Activated CD8-positive, alpha-beta memory T cell treated with anti-CD3 and anti-CD28 coated beads, Interleukin-2, amount 10 ng/mL, durations not matched to agents 7 days and 5 days (primary cell): ENCODE measurements at regions not wholly inside any gene's neighbourhood (a gene's known extent, or its start where the extent isn't known, plus 50 kb on each side); places are given as distances from the start of the nearest gene placed in this dataset.

ENCODE experiments used
- ATAC-seq: fragments of 150-1000 bp; cut with Tn5 transposase; one replicate; pipeline ENCODE4 v1.10.0; 2021; ENCODE audit warnings: moderate library complexity
- CTCF ChIA-PET: fragments of 350-600 bp; sonication (Branson Sonifier 250); formaldehyde crosslinking; loops from one replicate; lab custom pipeline; 2021; ENCODE audit warnings: antibody characterized with exemption; lab: Charles Lee
- DNase-seq: peaks from one replicate; pipeline ENCODE4 v3.0.0-alpha.2; 2020
- H3K27ac Mint-ChIP-seq: one replicate; pipeline ENCODE4 v1.8.0; 2021; ENCODE audit warnings: mild to moderate bottlenecking, mixed read lengths
- H3K27me3 Mint-ChIP-seq: one replicate; pipeline ENCODE4 v1.8.0; 2021; ENCODE audit warnings: mixed read lengths
- H3K36me3 Mint-ChIP-seq: one replicate; pipeline ENCODE4 v1.8.0; 2021; ENCODE audit warnings: mild to moderate bottlenecking, mixed read lengths
- H3K4me1 Mint-ChIP-seq: one replicate; pipeline ENCODE4 v1.8.0; 2021; ENCODE audit warnings: mixed read lengths
- H3K4me3 Mint-ChIP-seq: one replicate; pipeline ENCODE4 v1.8.0; 2021; ENCODE audit warnings: mild to moderate bottlenecking, moderate library complexity, mixed read lengths
- H3K9me3 Mint-ChIP-seq: one replicate; pipeline ENCODE4 v1.8.0; 2022; ENCODE audit warnings: low read depth, mixed read lengths

- Mint-ChIP-seq H3K9me3 (no peaks in the 10 kb centered on the region), H3K4me1 (no peaks in the 10 kb centered on the region), H3K27ac (no peak overlapping the region), H3K4me3 (no peak overlapping the region), H3K27me3 (peaks cover 20% of the 10 kb centered on the region), H3K36me3 (no peaks in the 10 kb centered on the region)
- CTCF ChIA-PET: no interaction called here
- ATAC-seq (no peak), DNase-seq (no peak)
These were observed 187.2 kb downstream of the KCNRG start for GRCh38 chr13:50202485-50202884.

- DNase-seq (no peak), ATAC-seq (no peak)
- H3K9me3 Mint-ChIP-seq: no peaks in the 10 kb centered on the region
- CTCF ChIA-PET: no interaction called here
- peaks cover 23% of the 10 kb centered on the region for H3K27me3 Mint-ChIP-seq
- no peak overlapping the region for H3K27ac Mint-ChIP-seq
- no peaks in the 10 kb centered on the region for H3K36me3 Mint-ChIP-seq
- no peaks in the 10 kb centered on the region for H3K4me1 Mint-ChIP-seq
- H3K4me3 Mint-ChIP-seq: no peak overlapping the region
These were observed 188.2 kb downstream of the KCNRG start for GRCh38 chr13:50203256-50203941.

- Mint-ChIP-seq H3K27ac (no peak overlapping the region), H3K9me3 (no peaks in the 10 kb centered on the region), H3K4me1 (peaks cover 3% of the 10 kb centered on the region), H3K4me3 (no peak overlapping the region), H3K27me3 (peaks cover 23% of the 10 kb centered on the region), H3K36me3 (peaks cover 2% of the 10 kb centered on the region)
- CTCF ChIA-PET: interaction anchor here (0.9 kb wide), 1 partner anchor 16 kb away, joined by 3 read pairs; no protein-coding TSS in a partner anchor
- no peak for DNase-seq
- ATAC-seq: no peak
These were observed 190.3 kb downstream of the KCNRG start for GRCh38 chr13:50205581-50205980.

- DNase-seq: no peak
These were observed 193.6 kb downstream of the KCNRG start for GRCh38 chr13:50208826-50209335.

GRCh38 chr13:50209631-50210030 is 194.4 kb downstream of the KCNRG start:
- Mint-ChIP-seq H3K27me3 (peaks cover 17% of the 10 kb centered on the region), H3K4me1 (peaks cover 3% of the 10 kb centered on the region), H3K4me3 (no peak overlapping the region), H3K27ac (no peak overlapping the region), H3K36me3 (peaks cover 18% of the 10 kb centered on the region), H3K9me3 (peaks cover 14% of the 10 kb centered on the region)
- ATAC-seq: no peak
- no peak for DNase-seq
- CTCF ChIA-PET: no interaction called here

More at GRCh38 chr13:50208826-50209335, 193.6 kb downstream of the KCNRG start:
- Mint-ChIP-seq H3K27ac (no peak overlapping the region), H3K4me3 (no peak overlapping the region), H3K36me3 (peaks cover 13% of the 10 kb centered on the region), H3K4me1 (peaks cover 3% of the 10 kb centered on the region), H3K9me3 (peaks cover 9% of the 10 kb centered on the region), H3K27me3 (peaks cover 21% of the 10 kb centered on the region)
- CTCF ChIA-PET: interaction anchor here (0.7 kb wide), 1 partner anchor 497 kb away, joined by 3 read pairs; no protein-coding TSS in a partner anchor
- no peak for ATAC-seq

GRCh38 chr13:50213526-50213925 is 198.3 kb downstream of the KCNRG start:
- peaks cover 16% of the 10 kb centered on the region for H3K9me3 Mint-ChIP-seq
- ATAC-seq (no peak), DNase-seq (no peak)
- peaks cover 26% of the 10 kb centered on the region for H3K27me3 Mint-ChIP-seq
- H3K36me3 Mint-ChIP-seq: peaks cover 34% of the 10 kb centered on the region
- CTCF ChIA-PET: no interaction called here
- peaks cover 3% of the 10 kb centered on the region for H3K4me1 Mint-ChIP-seq
- no peak overlapping the region for H3K27ac Mint-ChIP-seq
- H3K4me3 Mint-ChIP-seq: no peak overlapping the region

- Mint-ChIP-seq H3K27me3 (peaks cover 33% of the 10 kb centered on the region), H3K36me3 (peaks cover 37% of the 10 kb centered on the region), H3K4me3 (no peak overlapping the region), H3K27ac (no peak overlapping the region), H3K4me1 (no peaks in the 10 kb centered on the region), H3K9me3 (peaks cover 16% of the 10 kb centered on the region)
- no peak for DNase-seq
- CTCF ChIA-PET: no interaction called here
- ATAC-seq: no peak
These were observed 199.3 kb downstream of the KCNRG start for GRCh38 chr13:50214514-50214913.

- ATAC-seq: no peak
- no peak for DNase-seq
- H3K36me3 Mint-ChIP-seq: peaks cover 39% of the 10 kb centered on the region
- H3K4me3 Mint-ChIP-seq: no peak overlapping the region
- peaks cover 42% of the 10 kb centered on the region for H3K27me3 Mint-ChIP-seq
- H3K4me1 Mint-ChIP-seq: no peaks in the 10 kb centered on the region
- CTCF ChIA-PET: no interaction called here
- H3K27ac Mint-ChIP-seq: no peak overlapping the region
- H3K9me3 Mint-ChIP-seq: peaks cover 16% of the 10 kb centered on the region
These were observed 200.2 kb downstream of the KCNRG start for GRCh38 chr13:50215399-50215798.

GRCh38 chr13:50219743-50220142 is 204.5 kb downstream of the KCNRG start:
- Mint-ChIP-seq H3K27me3 (peaks cover 75% of the 10 kb centered on the region), H3K27ac (no peak overlapping the region), H3K9me3 (peaks cover 2% of the 10 kb centered on the region), H3K4me3 (no peak overlapping the region), H3K4me1 (peaks cover 29% of the 10 kb centered on the region), H3K36me3 (peaks cover 22% of the 10 kb centered on the region)
- CTCF ChIA-PET: no interaction called here
- no peak for DNase-seq
- ATAC-seq: no peak

- Mint-ChIP-seq H3K36me3 (peaks cover 19% of the 10 kb centered on the region), H3K27me3 (peaks cover 82% of the 10 kb centered on the region), H3K4me1 (peaks cover 41% of the 10 kb centered on the region), H3K4me3 (no peak overlapping the region), H3K27ac (no peak overlapping the region), H3K9me3 (peaks cover 2% of the 10 kb centered on the region)
- DNase-seq (no peak), ATAC-seq (no peak)
- CTCF ChIA-PET: no interaction called here
These were observed 205.7 kb downstream of the KCNRG start for GRCh38 chr13:50220938-50221337.

GRCh38 chr13:50222569-50223332 is 207.5 kb downstream of the KCNRG start:
- H3K36me3 Mint-ChIP-seq: peaks cover 7% of the 10 kb centered on the region
- CTCF ChIA-PET: no interaction called here
- H3K27ac Mint-ChIP-seq: no peak overlapping the region
- ATAC-seq (peak; percentile 56), DNase-seq (peak; percentile 51)
- peak overlapping the region; percentile 49 for H3K4me3 Mint-ChIP-seq
- peaks cover 59% of the 10 kb centered on the region for H3K4me1 Mint-ChIP-seq
- H3K27me3 Mint-ChIP-seq: peaks cover 90% of the 10 kb centered on the region
- no peaks in the 10 kb centered on the region for H3K9me3 Mint-ChIP-seq

- DNase-seq: peak; percentile 51
- peaks cover 90% of the 10 kb centered on the region for H3K27me3 Mint-ChIP-seq
- H3K9me3 Mint-ChIP-seq: no peaks in the 10 kb centered on the region
- H3K36me3 Mint-ChIP-seq: peaks cover 4% of the 10 kb centered on the region
- H3K4me3 Mint-ChIP-seq: no peak overlapping the region
- H3K4me1 Mint-ChIP-seq: peaks cover 63% of the 10 kb centered on the region
- ATAC-seq: peak; percentile 69
- CTCF ChIA-PET: no interaction called here
- H3K27ac Mint-ChIP-seq: no peak overlapping the region
These were observed 209.3 kb downstream of the KCNRG start for GRCh38 chr13:50224534-50224933.

GRCh38 chr13:50225193-50226155 is 210.2 kb downstream of the KCNRG start:
- no peak for ATAC-seq
- Mint-ChIP-seq H3K36me3 (peaks cover 1% of the 10 kb centered on the region), H3K27me3 (peaks cover 91% of the 10 kb centered on the region), H3K9me3 (no peaks in the 10 kb centered on the region), H3K4me3 (no peak overlapping the region), H3K4me1 (peaks cover 67% of the 10 kb centered on the region), H3K27ac (no peak overlapping the region)
- CTCF ChIA-PET: interaction anchor here (1.2 kb wide), 1 partner anchor 11 kb away, joined by 3 read pairs; no protein-coding TSS in a partner anchor
- no peak for DNase-seq
